Mucosa of descending colon (tissue), 3 donors: ENCODE measurements at regions not wholly inside any gene's neighbourhood (a gene's known extent, or its start where the extent isn't known, plus 50 kb on each side); places are given as distances from the start of the nearest gene placed in this dataset.

Experiments
- ATAC-seq: fragments of 200-7000 bp; cut with Tn5 transposase; one replicate; pipeline ENCODE4 v1.9.1; 2020; ENCODE audit warnings: mild to moderate bottlenecking, moderate library complexity
- DNase-seq, 3 donors: peaks; one replicate each; pipeline ENCODE4 v3.0.0-alpha.2; 2020
- H3K36me3 ChIP-seq: fragments of 200-600 bp; one replicate; pipeline ENCODE4 v1.8.0; 2021; ENCODE audit warnings: low read depth, mild to moderate bottlenecking
- H3K4me1 ChIP-seq: fragments of 200-600 bp; one replicate; pipeline ENCODE4 v1.8.0; 2021; ENCODE audit warnings: low read depth, mild to moderate bottlenecking
- H3K4me3 ChIP-seq: fragments of 200-600 bp; one replicate; pipeline ENCODE4 v1.8.0; 2021; ENCODE audit warnings: mild to moderate bottlenecking
- H3K9me3 ChIP-seq: fragments of 200-600 bp; one replicate; pipeline ENCODE4 v1.8.0; 2021; ENCODE audit warnings: mild to moderate bottlenecking
- CTCF ChIP-seq: fragments of 200-600 bp; IDR thresholded peaks from one replicate; pipeline ENCODE4 v1.8.0; 2022; ENCODE audit warnings: antibody characterized with exemption, mild to moderate bottlenecking
- intact Hi-C, 2 donors: fragments of 100-400 bp; cut with DNase I in 1 of 2; cut with micrococcal nuclease in 1 of 2; formaldehyde crosslinking; loops; one replicate each; pipeline versions ENCODE4 v1.11.0 to v1.11.1; 2022; cut with DNase I, micrococcal nuclease
- donor health status: DM: no; HTN: no; CAD: no; lungs with moderate emphysema.
- donor health status: DM: no; HTN: no; CAD: no.
- donor health status: DM: no; HTN: yes; CAD: no.

- Histone ChIP-seq H3K4me1 (no peaks in the 10 kb centered on the region), H3K4me3 (no peak overlapping the region), H3K9me3 (no peaks in the 10 kb centered on the region), H3K36me3 (no peaks in the 10 kb centered on the region)
- ATAC-seq (no peak), DNase-seq (no peak)
- intact Hi-C loops, result no loop called here
- TF ChIP-seq CTCF, result no peak
Observed at GRCh38 chr4:138573246-138573645, 331.1 kb upstream of the SLC7A11 start.

DNA sequence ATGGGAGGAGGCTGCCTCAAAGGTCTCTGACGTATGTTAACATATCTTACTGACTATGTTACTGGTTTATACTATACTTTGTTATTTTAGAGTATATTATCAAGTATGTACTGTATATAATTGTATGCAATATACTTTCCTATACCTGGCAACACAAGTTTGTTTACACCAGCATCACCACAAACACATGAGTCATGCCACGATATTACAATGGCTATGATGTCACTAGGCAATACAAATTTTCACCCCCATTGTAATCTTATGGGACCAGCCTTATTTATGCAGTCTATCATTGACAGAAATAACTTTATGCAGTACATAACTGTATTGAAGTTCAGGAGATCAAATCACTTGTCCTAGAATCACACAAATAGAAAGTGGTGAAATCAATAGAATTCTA is 329.9 kb upstream of the SLC7A11 start:
- Histone ChIP-seq H3K9me3 (no peaks in the 10 kb centered on the region), H3K4me1 (no peaks in the 10 kb centered on the region), H3K4me3 (no peak overlapping the region), H3K36me3 (no peaks in the 10 kb centered on the region)
- ATAC-seq (no peak), DNase-seq (no peak)
- TF ChIP-seq CTCF, result no peak
- intact Hi-C loops, result no loop called here

GRCh38 chr4:138567696-138568095 is 325.5 kb upstream of the SLC7A11 start:
- DNase-seq (no peak), ATAC-seq (no peak)
- no peak overlapping the region for H3K4me3 ChIP-seq
- no peaks in the 10 kb centered on the region for H3K9me3 ChIP-seq
- intact Hi-C loops, result no loop called here
- H3K4me1 ChIP-seq, result no peaks in the 10 kb centered on the region
- TF ChIP-seq CTCF, result no peak
- no peaks in the 10 kb centered on the region for H3K36me3 ChIP-seq

GRCh38 chr4:138565576-138565975 is 323.4 kb upstream of the SLC7A11 start:
- H3K9me3 ChIP-seq, result no peaks in the 10 kb centered on the region
- no peaks in the 10 kb centered on the region for H3K36me3 ChIP-seq
- no peak overlapping the region for H3K4me3 ChIP-seq
- H3K4me1 ChIP-seq, result no peaks in the 10 kb centered on the region
- TF ChIP-seq CTCF, result no peak
- intact Hi-C loops, result no loop called here
- ATAC-seq (no peak), DNase-seq (no peak)

GRCh38 chr4:138562544-138562991 is 320.4 kb upstream of the SLC7A11 start:
- no peak for TF ChIP-seq CTCF
- no peaks in the 10 kb centered on the region for H3K36me3 ChIP-seq
- intact Hi-C loops, result no loop called here
- no peaks in the 10 kb centered on the region for H3K4me1 ChIP-seq
- H3K4me3 ChIP-seq, result no peak overlapping the region
- ATAC-seq (no peak), DNase-seq (no peak)
- no peaks in the 10 kb centered on the region for H3K9me3 ChIP-seq

DNA sequence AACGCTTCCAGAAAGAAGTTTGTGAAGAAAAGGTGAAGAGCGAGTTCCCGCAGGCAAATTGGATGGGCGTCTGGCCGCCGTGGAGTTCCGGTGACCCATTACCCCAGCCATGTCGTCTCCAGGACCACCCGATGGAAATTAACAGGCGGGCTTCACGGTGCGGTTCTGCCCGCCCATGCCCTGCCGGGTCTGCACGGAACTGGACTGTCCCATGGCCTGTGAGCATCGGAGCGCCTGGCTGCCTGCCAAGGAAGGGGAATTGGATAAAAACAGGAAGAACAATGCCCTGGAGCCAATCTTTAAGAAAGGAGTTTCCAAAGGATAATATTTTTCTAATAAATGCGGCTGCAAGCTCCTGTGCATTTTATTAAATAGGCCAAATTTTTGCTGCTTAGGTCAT is 319.8 kb upstream of the SLC7A11 start:
- intact Hi-C loops, result no loop called here

More for the DNA sequence above, 319.8 kb upstream of the SLC7A11 start:
- ATAC-seq, result no peak
- no peak for DNase-seq
- Histone ChIP-seq H3K4me1 (no peaks in the 10 kb centered on the region), H3K36me3 (no peaks in the 10 kb centered on the region), H3K4me3 (no peak overlapping the region), H3K9me3 (no peaks in the 10 kb centered on the region)
- TF ChIP-seq CTCF, result no peak
